ENCODE measurements at regions not wholly inside any gene's neighbourhood (a gene's known extent, or its start where the extent isn't known, plus 50 kb on each side); places are given as distances from the start of the nearest gene placed in this dataset.

DNA sequence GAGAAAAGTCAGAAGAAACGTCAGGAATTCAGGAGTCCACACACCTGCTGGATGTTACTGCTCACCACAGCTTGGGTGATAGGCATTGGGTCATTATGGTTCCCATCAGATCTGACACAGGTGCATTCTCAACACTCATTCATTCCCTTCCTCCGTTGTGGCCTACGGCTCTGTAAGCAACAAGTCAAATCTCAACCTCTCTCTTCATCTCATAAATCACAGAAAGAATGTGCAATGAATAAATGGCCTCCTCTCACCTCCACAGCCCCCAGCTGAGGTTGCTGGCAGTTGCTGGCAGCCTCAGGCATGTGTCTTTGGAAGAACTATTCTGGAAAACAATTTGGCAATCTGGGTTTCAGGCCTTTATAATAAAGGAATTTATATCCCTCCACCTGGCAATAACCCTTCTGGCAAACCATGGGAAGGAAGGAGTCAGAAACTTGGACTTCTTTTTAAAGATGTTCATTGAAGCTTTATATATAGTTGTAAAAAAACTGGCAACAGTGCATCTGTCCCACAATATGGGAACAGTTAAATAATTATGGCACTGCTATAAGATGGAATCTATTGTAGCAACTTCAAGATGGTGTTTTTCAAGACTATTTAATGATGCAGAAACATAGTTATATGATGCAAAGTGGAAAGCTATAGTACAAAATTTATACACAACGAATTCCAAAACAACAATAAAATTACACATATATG is 175.4 kb downstream of the ANAPC1 start (continued):
- TF ChIP-seq SP4 (IDR thresholded peaks at IDR 0.05; ENCODE audit: low read length) = no peak

All from H1 (cell line).